DND-41 (cell line): ENCODE measurements at regions not wholly inside any gene's neighbourhood (a gene's known extent, or its start where the extent isn't known, plus 50 kb on each side); places are given as distances from the start of the nearest gene placed in this dataset.

Experiments used
- ATAC-seq: fragments of 200-7000 bp; cut with Tn5 transposase; 3 replicates; pipeline ENCODE4 v1.9.1; 2021; ENCODE audit warnings: low read depth; ENCODE audit not compliant: insufficient read depth
- DNase-seq: peaks from one replicate; pipeline ENCODE4 v3.0.0-alpha.2; 2020
- H2AFZ ChIP-seq: 2 replicates; pipeline ENCODE4 v1.6.0; 2012; ENCODE audit warnings: low read depth, low read length
- H3K27ac ChIP-seq: 2 replicates; pipeline ENCODE4 v1.5.1; 2012; ENCODE audit warnings: low read length, inconsistent platforms
- H3K27me3 ChIP-seq: fragments of 200-600 bp; sonication (generic); 2 replicates; pipeline ENCODE4 v1.6.0; 2012; ENCODE audit warnings: low read length, mild to moderate bottlenecking, inconsistent platforms; ENCODE audit not compliant: insufficient read depth, poor library complexity
- H3K36me3 ChIP-seq: 2 replicates; pipeline ENCODE4 v1.5.1; 2012; ENCODE audit warnings: low read length, inconsistent platforms; ENCODE audit not compliant: insufficient read depth
- H3K4me1 ChIP-seq: 2 replicates; pipeline ENCODE4 v1.5.1; 2012; ENCODE audit warnings: mild to moderate bottlenecking, low read length; ENCODE audit not compliant: insufficient read depth
- H3K4me2 ChIP-seq: 2 replicates; pipeline ENCODE4 v1.6.0; 2012; ENCODE audit warnings: mild to moderate bottlenecking, moderate library complexity, low read length, inconsistent platforms; ENCODE audit not compliant: insufficient read depth
- H3K4me3 ChIP-seq, 2 experiments: fragments of 200-600 bp in 1 of 2; shearing (Covaris generic) in 1 of 2; 2 replicates each; pipeline ENCODE4 v1.5.1; 2012 to 2016; ENCODE audit warnings: inconsistent platforms in 2 of 2, low read length in 2 of 2, mild to moderate bottlenecking in 2 of 2, low read depth in 1 of 2, moderate library complexity in 1 of 2
- H3K79me2 ChIP-seq: 2 replicates; pipeline ENCODE4 v1.6.0; 2012; ENCODE audit warnings: low read length, inconsistent platforms; ENCODE audit not compliant: insufficient read depth
- H3K9ac ChIP-seq: 2 replicates; pipeline ENCODE4 v1.6.0; 2012; ENCODE audit warnings: low read depth, mild to moderate bottlenecking, inconsistent platforms, low read length, moderate library complexity
- H3K9me3 ChIP-seq: 2 replicates; pipeline ENCODE4 v1.5.1; 2012; ENCODE audit warnings: low read length, moderate library complexity, mild to moderate bottlenecking, inconsistent platforms; ENCODE audit not compliant: insufficient read depth, severe bottlenecking
- H4K20me1 ChIP-seq: 2 replicates; pipeline ENCODE4 v1.6.0; 2012; ENCODE audit warnings: low read length; ENCODE audit not compliant: insufficient read depth
- CTCF ChIP-seq: IDR thresholded peaks from 2 replicates; pipeline ENCODE4 v1.5.1; 2012; ENCODE audit warnings: borderline replicate concordance, low read length, moderate library complexity, mild to moderate bottlenecking; ENCODE audit not compliant: poor library complexity, severe bottlenecking; ENCODE audit errors: extremely low read depth
- EZH2 ChIP-seq: IDR thresholded peaks from 3 replicates; pipeline ENCODE4 v1.6.1; 2012; ENCODE audit warnings: borderline replicate concordance, low read depth, mild to moderate bottlenecking, moderate library complexity, low read length, inconsistent platforms; ENCODE audit not compliant: severe bottlenecking

GRCh38 chr17:73694491-73694890 is 50.2 kb upstream of the SDK2 start:
- Histone ChIP-seq H3K4me2 (no peak overlapping the region), H3K27me3 (no peaks in the 10 kb centered on the region), H3K79me2 (no peaks in the 10 kb centered on the region), H3K4me1 (no peaks in the 10 kb centered on the region), H4K20me1 (no peaks in the 10 kb centered on the region), H3K9ac (no peak overlapping the region), H3K9me3 (no peaks in the 10 kb centered on the region), H3K36me3 (no peaks in the 10 kb centered on the region), H3K27ac (no peak overlapping the region), H2AFZ (no peak overlapping the region), H3K4me3 (no peak overlapping the region)
- DNase-seq (no peak), ATAC-seq (no peak)
- TF ChIP-seq CTCF (no peak), EZH2 (no peak)

- Histone ChIP-seq H3K79me2 (no peaks in the 10 kb centered on the region), H2AFZ (no peak overlapping the region), H3K27ac (no peak overlapping the region), H3K27me3 (no peaks in the 10 kb centered on the region), H3K9me3 (no peaks in the 10 kb centered on the region), H3K4me3 (no peak overlapping the region), H3K4me1 (no peaks in the 10 kb centered on the region), H3K4me2 (no peak overlapping the region), H3K36me3 (no peaks in the 10 kb centered on the region), H3K9ac (no peak overlapping the region), H4K20me1 (no peaks in the 10 kb centered on the region)
- ATAC-seq (no peak), DNase-seq (no peak)
- TF ChIP-seq CTCF = no peak
- no peak for TF ChIP-seq EZH2
Observed at GRCh38 chr17:73695035-73695738, 50.9 kb upstream of the SDK2 start.

GRCh38 chr17:73696251-73696650 is 52.0 kb upstream of the SDK2 start:
- no peak for TF ChIP-seq CTCF
- Histone ChIP-seq H3K4me3 (no peak overlapping the region), H2AFZ (no peak overlapping the region), H3K27me3 (no peaks in the 10 kb centered on the region), H3K9me3 (no peaks in the 10 kb centered on the region), H3K9ac (no peak overlapping the region), H3K27ac (no peak overlapping the region), H3K4me1 (no peaks in the 10 kb centered on the region), H3K79me2 (no peaks in the 10 kb centered on the region), H3K36me3 (no peaks in the 10 kb centered on the region), H3K4me2 (no peak overlapping the region), H4K20me1 (no peaks in the 10 kb centered on the region)
- no peak for DNase-seq
- ATAC-seq = no peak

- Histone ChIP-seq H3K27me3 (no peaks in the 10 kb centered on the region), H4K20me1 (no peaks in the 10 kb centered on the region), H3K9ac (no peak overlapping the region), H3K36me3 (no peaks in the 10 kb centered on the region), H2AFZ (no peak overlapping the region), H3K79me2 (no peaks in the 10 kb centered on the region), H3K9me3 (no peaks in the 10 kb centered on the region), H3K4me2 (no peak overlapping the region), H3K4me3 (no peak overlapping the region), H3K27ac (no peak overlapping the region), H3K4me1 (no peaks in the 10 kb centered on the region)
- no peak for TF ChIP-seq EZH2
- TF ChIP-seq CTCF = no peak
- DNase-seq = no peak
- ATAC-seq = no peak
Observed at GRCh38 chr17:73697872-73698271, 53.6 kb upstream of the SDK2 start.
